ENCODE measurements at regions not wholly inside any gene's neighbourhood (a gene's known extent, or its start where the extent isn't known, plus 50 kb on each side); places are given as distances from the start of the nearest gene placed in this dataset.

DNA sequence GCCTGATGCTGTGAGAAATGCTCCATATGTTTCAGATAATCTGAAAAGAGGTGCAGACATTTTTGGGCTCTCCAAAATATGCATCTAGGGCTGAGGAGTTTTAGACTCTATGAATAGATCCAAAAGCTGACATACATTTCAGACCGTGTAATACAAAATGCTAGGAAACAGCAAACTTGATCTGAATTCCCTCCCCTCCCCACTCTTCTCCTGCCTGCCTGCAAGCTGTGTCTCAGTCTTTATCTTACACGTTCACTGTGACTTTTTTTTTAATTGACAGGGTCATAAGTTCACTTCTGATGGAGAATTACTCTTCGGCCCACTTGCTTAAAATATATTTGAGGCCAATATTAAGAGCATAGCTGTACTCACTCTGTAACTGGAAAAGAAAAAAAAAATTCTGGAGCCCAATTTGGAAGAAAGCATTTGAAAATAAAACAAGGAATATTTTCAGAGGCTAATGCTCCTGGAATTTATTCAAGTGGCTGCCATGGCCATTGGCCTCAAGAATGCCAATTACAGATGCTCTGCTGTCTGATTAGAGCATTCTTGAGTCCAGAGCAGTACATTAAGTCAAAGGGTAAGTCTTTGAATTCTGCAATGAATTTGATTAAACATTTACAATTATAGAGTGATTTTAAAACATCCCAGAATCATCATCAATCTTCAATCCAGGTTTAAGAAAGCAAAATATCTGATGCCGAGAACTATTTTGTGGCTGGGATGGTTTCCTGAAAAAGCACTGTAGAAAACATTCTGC lies 146.2 kb upstream of the SEMA6D start:
- Histone ChIP-seq H3K4me1 (ENCODE audit: control insufficient read depth in 1 of 2, insufficient read depth in 2 of 2, low read length in 2 of 2) (no peaks in the 10 kb centered on the region), H3K9me3 (ENCODE audit: control insufficient read depth, low read length) (no peaks in the 10 kb centered on the region), H3K27me3 (ENCODE audit: control insufficient read depth in 1 of 2, insufficient read depth in 2 of 2, low read length in 1 of 2) (no peaks in the 10 kb centered on the region), H3K36me3 (ENCODE audit: control insufficient read depth in 1 of 2, insufficient read depth in 2 of 2, low read length in 1 of 2) (no peaks in the 10 kb centered on the region), H3K4me3 (ENCODE audit: low read length in 2 of 2) (no peak overlapping the region), H3K27ac (ENCODE audit: low read depth in 1 of 2, low read length in 2 of 2) (peak overlapping the region; percentile 52 to 76)
- DNase-seq (no peak), ATAC-seq (ENCODE audit: low FRiP score) (no peak)
- intact Hi-C loops (cut with DNase I), result loop anchor here in 1 of 2 donors (5.0 kb wide), 1 partner anchor 99 kb away; no protein-coding TSS in a partner anchor
- WGBS, 2 donors, result 2 to 6% methylated on average over 4 of the region's 4 CpGs

GRCh38 chr15:47573673-47574072 lies 143.6 kb upstream of the SEMA6D start:
- no peaks in the 10 kb centered on the region for H3K36me3 ChIP-seq (ENCODE audit: control insufficient read depth in 1 of 2, insufficient read depth in 2 of 2, low read length in 1 of 2)
- no peak overlapping the region for H3K4me3 ChIP-seq (ENCODE audit: low read length in 2 of 2)
- intact Hi-C loops (cut with DNase I), result loop anchor here in 1 of 2 donors (5.0 kb wide), 1 partner anchor 101 kb away; no protein-coding TSS in a partner anchor
- H3K9me3 ChIP-seq (ENCODE audit: control insufficient read depth, low read length), result no peaks in the 10 kb centered on the region
- DNase-seq (no peak), ATAC-seq (ENCODE audit: low FRiP score) (no peak)
- H3K27ac ChIP-seq (ENCODE audit: low read depth in 1 of 2, low read length in 2 of 2), result no peak overlapping the region
- no peaks in the 10 kb centered on the region for H3K27me3 ChIP-seq (ENCODE audit: control insufficient read depth in 1 of 2, insufficient read depth in 2 of 2, low read length in 1 of 2)
- no peaks in the 10 kb centered on the region for H3K4me1 ChIP-seq (ENCODE audit: control insufficient read depth in 1 of 2, insufficient read depth in 2 of 2, low read length in 2 of 2)

- ATAC-seq (ENCODE audit: low FRiP score) (no peak), DNase-seq (no peak)
- Histone ChIP-seq H3K36me3 (ENCODE audit: control insufficient read depth in 1 of 2, insufficient read depth in 2 of 2, low read length in 1 of 2) (no peaks in the 10 kb centered on the region), H3K27me3 (ENCODE audit: control insufficient read depth in 1 of 2, insufficient read depth in 2 of 2, low read length in 1 of 2) (no peaks in the 10 kb centered on the region), H3K4me3 (ENCODE audit: low read length in 2 of 2) (no peak overlapping the region), H3K27ac (ENCODE audit: low read depth in 1 of 2, low read length in 2 of 2) (no peak overlapping the region), H3K4me1 (ENCODE audit: control insufficient read depth in 1 of 2, insufficient read depth in 2 of 2, low read length in 2 of 2) (no peaks in the 10 kb centered on the region), H3K9me3 (ENCODE audit: control insufficient read depth, low read length) (no peaks in the 10 kb centered on the region)
- intact Hi-C loops (cut with DNase I), result no loop called here
Observed at GRCh38 chr15:47577000-47577399, 140.3 kb upstream of the SEMA6D start.

- H3K4me3 ChIP-seq (ENCODE audit: low read length in 2 of 2), result no peak overlapping the region
- no peaks in the 10 kb centered on the region for H3K4me1 ChIP-seq (ENCODE audit: control insufficient read depth in 1 of 2, insufficient read depth in 2 of 2, low read length in 2 of 2)
- H3K27ac ChIP-seq (ENCODE audit: low read depth in 1 of 2, low read length in 2 of 2), result no peak overlapping the region
- WGBS, 2 donors, result 9 to 14% methylated on average over 3 of the region's 3 CpGs
- ATAC-seq (ENCODE audit: low FRiP score), result no peak
- H3K27me3 ChIP-seq (ENCODE audit: control insufficient read depth in 1 of 2, insufficient read depth in 2 of 2, low read length in 1 of 2), result no peaks in the 10 kb centered on the region
- H3K36me3 ChIP-seq (ENCODE audit: control insufficient read depth in 1 of 2, insufficient read depth in 2 of 2, low read length in 1 of 2), result no peaks in the 10 kb centered on the region
- intact Hi-C loops (cut with DNase I), result no loop called here
- H3K9me3 ChIP-seq (ENCODE audit: control insufficient read depth, low read length), result no peaks in the 10 kb centered on the region
- DNase-seq, result no peak
Observed at GRCh38 chr15:47577461-47577860, 139.8 kb upstream of the SEMA6D start.

DNA sequence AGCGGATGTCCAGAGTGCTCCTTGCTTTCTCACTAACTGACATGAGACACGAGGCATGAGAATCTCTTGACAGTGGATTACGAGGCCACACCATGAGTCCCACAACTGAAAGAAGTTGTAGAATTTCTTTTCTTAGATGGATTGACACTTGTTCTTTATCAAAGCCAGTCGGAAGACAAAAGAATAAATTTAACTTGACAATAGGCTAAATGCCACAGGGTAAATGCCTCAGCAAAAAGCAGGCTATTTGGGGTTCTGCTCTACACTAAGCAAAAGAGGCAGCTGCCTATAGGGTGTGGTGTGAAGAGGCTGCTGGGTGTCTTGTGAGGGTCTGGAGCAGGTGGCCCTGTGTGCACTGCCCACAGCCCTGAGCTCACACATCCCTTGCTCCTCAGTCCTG lies 135.1 kb upstream of the SEMA6D start:
- H3K27me3 ChIP-seq (ENCODE audit: control insufficient read depth in 1 of 2, insufficient read depth in 2 of 2, low read length in 1 of 2), result no peaks in the 10 kb centered on the region
- H3K27ac ChIP-seq (ENCODE audit: low read depth in 1 of 2, low read length in 2 of 2), result no peak overlapping the region
- H3K4me3 ChIP-seq (ENCODE audit: low read length in 2 of 2), result no peak overlapping the region
- no peaks in the 10 kb centered on the region for H3K36me3 ChIP-seq (ENCODE audit: control insufficient read depth in 1 of 2, insufficient read depth in 2 of 2, low read length in 1 of 2)
- intact Hi-C loops (cut with DNase I), result no loop called here
- WGBS, 2 donors, result 92 to 93% methylated on average over 4 of the region's 4 CpGs
- DNase-seq (no peak), ATAC-seq (ENCODE audit: low FRiP score) (no peak)
- no peaks in the 10 kb centered on the region for H3K4me1 ChIP-seq (ENCODE audit: control insufficient read depth in 1 of 2, insufficient read depth in 2 of 2, low read length in 2 of 2)
- no peaks in the 10 kb centered on the region for H3K9me3 ChIP-seq (ENCODE audit: control insufficient read depth, low read length)

DNA sequence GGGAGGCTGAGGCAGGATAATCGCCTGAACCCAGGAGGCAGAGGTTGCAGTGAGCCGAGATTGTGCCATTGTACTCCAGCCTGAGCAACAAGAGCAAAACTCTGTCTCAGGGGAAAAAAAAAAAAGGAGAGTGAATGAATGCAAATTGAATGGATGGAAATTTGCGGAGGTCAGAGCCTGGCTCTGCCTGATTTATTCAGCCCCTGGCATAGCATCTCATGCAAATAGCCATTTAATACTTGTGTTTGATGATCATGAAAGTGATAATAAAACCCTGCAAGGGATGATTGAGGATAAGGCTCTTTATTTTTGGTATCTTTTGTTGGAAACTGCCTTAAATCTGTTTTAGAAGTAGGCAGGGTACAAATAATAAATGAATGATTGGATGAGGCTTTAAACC lies 133.0 kb upstream of the SEMA6D start:
- DNase-seq (no peak), ATAC-seq (ENCODE audit: low FRiP score) (no peak)
- intact Hi-C loops (cut with DNase I), result no loop called here
- Histone ChIP-seq H3K4me1 (ENCODE audit: control insufficient read depth in 1 of 2, insufficient read depth in 2 of 2, low read length in 2 of 2) (no peaks in the 10 kb centered on the region), H3K4me3 (ENCODE audit: low read length in 2 of 2) (no peak overlapping the region), H3K27ac (ENCODE audit: low read depth in 1 of 2, low read length in 2 of 2) (no peak overlapping the region), H3K27me3 (ENCODE audit: control insufficient read depth in 1 of 2, insufficient read depth in 2 of 2, low read length in 1 of 2) (no peaks in the 10 kb centered on the region), H3K9me3 (ENCODE audit: control insufficient read depth, low read length) (no peaks in the 10 kb centered on the region), H3K36me3 (ENCODE audit: control insufficient read depth in 1 of 2, insufficient read depth in 2 of 2, low read length in 1 of 2) (no peaks in the 10 kb centered on the region)
- 96 to 98% methylated on average over 3 of the region's 3 CpGs for WGBS, 2 donors

DNA sequence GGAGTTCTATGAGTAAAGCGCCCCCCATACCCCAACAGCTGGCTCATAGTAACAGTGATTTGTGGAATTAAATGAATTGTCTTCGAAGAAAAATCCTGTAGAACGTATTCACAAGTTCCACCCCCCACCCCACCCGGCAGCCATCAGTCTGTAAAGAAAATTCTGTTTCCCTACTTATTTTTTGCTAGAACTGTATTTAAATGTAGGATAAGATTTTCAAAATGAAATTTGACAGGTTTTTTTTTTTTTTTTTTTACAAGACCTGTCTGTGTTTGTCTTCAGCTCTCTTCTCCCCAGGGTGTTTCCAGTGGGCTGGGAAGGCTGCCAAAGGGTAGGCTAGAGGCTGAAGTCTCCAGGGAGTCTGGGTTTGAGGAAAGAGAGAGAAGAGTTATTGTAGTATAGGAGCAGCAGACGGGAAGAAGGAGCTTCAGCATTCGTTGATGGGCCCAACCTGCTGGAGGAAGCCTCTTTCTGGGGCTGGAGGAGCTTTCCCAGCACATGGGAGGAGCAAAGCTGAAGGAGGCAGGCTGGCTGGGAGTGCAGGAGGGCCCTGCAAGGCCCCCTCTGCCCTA lies 130.6 kb upstream of the SEMA6D start:
- Histone ChIP-seq H3K4me1 (ENCODE audit: control insufficient read depth in 1 of 2, insufficient read depth in 2 of 2, low read length in 2 of 2) (no peaks in the 10 kb centered on the region), H3K27me3 (ENCODE audit: control insufficient read depth in 1 of 2, insufficient read depth in 2 of 2, low read length in 1 of 2) (no peaks in the 10 kb centered on the region), H3K27ac (ENCODE audit: low read depth in 1 of 2, low read length in 2 of 2) (no peak overlapping the region), H3K36me3 (ENCODE audit: control insufficient read depth in 1 of 2, insufficient read depth in 2 of 2, low read length in 1 of 2) (no peaks in the 10 kb centered on the region), H3K4me3 (ENCODE audit: low read length in 2 of 2) (no peak overlapping the region), H3K9me3 (ENCODE audit: control insufficient read depth, low read length) (no peaks in the 10 kb centered on the region)
- DNase-seq (peak in 1 of 2 donors; percentile 58), ATAC-seq (ENCODE audit: low FRiP score) (no peak)
- 28 to 34% methylated on average over 6 of the region's 6 CpGs for WGBS, 2 donors
- intact Hi-C loops (cut with DNase I), result no loop called here

- DNase-seq (no peak), ATAC-seq (ENCODE audit: low FRiP score) (peak; percentile 63)
- Histone ChIP-seq H3K9me3 (ENCODE audit: control insufficient read depth, low read length) (no peaks in the 10 kb centered on the region), H3K4me3 (ENCODE audit: low read length in 2 of 2) (no peak overlapping the region), H3K27me3 (ENCODE audit: control insufficient read depth in 1 of 2, insufficient read depth in 2 of 2, low read length in 1 of 2) (no peaks in the 10 kb centered on the region), H3K36me3 (ENCODE audit: control insufficient read depth in 1 of 2, insufficient read depth in 2 of 2, low read length in 1 of 2) (no peaks in the 10 kb centered on the region), H3K4me1 (ENCODE audit: control insufficient read depth in 1 of 2, insufficient read depth in 2 of 2, low read length in 2 of 2) (no peaks in the 10 kb centered on the region), H3K27ac (ENCODE audit: low read depth in 1 of 2, low read length in 2 of 2) (no peak overlapping the region)
- WGBS, 2 donors, result 43 to 48% methylated on average over 6 of the region's 6 CpGs
- intact Hi-C loops (cut with DNase I), result no loop called here
Observed at GRCh38 chr15:47587940-47588802, 129.1 kb upstream of the SEMA6D start.

Data from aorta (tissue), 5 donors.